ENCODE measurements at regions not wholly inside any gene's neighbourhood (a gene's known extent, or its start where the extent isn't known, plus 50 kb on each side); places are given as distances from the start of the nearest gene placed in this dataset.

DNA sequence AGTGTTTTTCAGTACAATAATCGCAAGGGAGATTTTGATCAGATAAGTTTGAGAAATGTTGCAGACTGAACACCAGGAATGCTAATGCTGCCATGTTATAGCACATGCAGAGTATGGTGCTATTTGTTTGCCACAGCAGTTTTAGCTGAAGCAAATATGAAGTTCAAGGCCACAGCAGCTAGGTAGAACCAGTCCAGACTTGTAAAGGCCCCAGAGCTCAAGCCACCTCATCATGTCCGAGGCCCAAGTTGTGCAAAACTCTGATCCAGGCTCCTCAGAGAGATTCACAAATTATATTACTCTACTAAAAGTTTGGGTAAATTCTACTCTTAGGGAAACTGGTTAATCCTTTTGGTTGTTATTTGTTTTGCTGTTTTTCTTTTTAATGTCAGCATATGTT is 2702.6 kb downstream of the PCDH9 start:
- TF ChIP-seq, protein P1, sequence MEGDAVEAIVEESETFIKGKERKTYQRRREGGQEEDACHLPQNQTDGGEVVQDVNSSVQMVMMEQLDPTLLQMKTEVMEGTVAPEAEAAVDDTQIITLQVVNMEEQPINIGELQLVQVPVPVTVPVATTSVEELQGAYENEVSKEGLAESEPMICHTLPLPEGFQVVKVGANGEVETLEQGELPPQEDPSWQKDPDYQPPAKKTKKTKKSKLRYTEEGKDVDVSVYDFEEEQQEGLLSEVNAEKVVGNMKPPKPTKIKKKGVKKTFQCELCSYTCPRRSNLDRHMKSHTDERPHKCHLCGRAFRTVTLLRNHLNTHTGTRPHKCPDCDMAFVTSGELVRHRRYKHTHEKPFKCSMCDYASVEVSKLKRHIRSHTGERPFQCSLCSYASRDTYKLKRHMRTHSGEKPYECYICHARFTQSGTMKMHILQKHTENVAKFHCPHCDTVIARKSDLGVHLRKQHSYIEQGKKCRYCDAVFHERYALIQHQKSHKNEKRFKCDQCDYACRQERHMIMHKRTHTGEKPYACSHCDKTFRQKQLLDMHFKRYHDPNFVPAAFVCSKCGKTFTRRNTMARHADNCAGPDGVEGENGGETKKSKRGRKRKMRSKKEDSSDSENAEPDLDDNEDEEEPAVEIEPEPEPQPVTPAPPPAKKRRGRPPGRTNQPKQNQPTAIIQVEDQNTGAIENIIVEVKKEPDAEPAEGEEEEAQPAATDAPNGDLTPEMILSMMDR (IDR thresholded peaks at IDR 0.05) = no peak
- TF ChIP-seq POLR2A (IDR thresholded peaks at IDR 0.05) = no peak
